Tongue (tissue), 1 donor: ENCODE measurements at regions not wholly inside any gene's neighbourhood (a gene's known extent, or its start where the extent isn't known, plus 50 kb on each side); places are given as distances from the start of the nearest gene placed in this dataset.
"Not testable (repeated sequence)": the region's sequence is repeated elsewhere in the genome, so short reads cannot be mapped to it uniquely, and the experiment has no call there.

Experiments used
- DNase-seq: peaks from one replicate; pipeline ENCODE4 v3.0.0-alpha.2; 2015

GRCh38 chr5:104061707-104062106 is 499.1 kb upstream of the NUDT12 start:
- DNase-seq = no peak

GRCh38 chr5:104053353-104053649 is 490.7 kb upstream of the NUDT12 start:
- DNase-seq = no peak

GRCh38 chr5:104052558-104053352 is 490.2 kb upstream of the NUDT12 start:
- peak; percentile 7 for DNase-seq

- no peak for DNase-seq
Measured at GRCh38 chr5:104050436-104050835, 487.8 kb upstream of the NUDT12 start.

GRCh38 chr5:104049752-104050151 is 487.2 kb upstream of the NUDT12 start:
- DNase-seq = no peak

- DNase-seq = no peak
Measured at GRCh38 chr5:104048231-104048630, 485.6 kb upstream of the NUDT12 start.

- DNase-seq = peak; percentile 46
Measured at GRCh38 chr5:104045987-104046386, 483.4 kb upstream of the NUDT12 start.

GRCh38 chr5:104039871-104040270 is 477.3 kb upstream of the NUDT12 start:
- DNase-seq = not testable (repeated sequence)

- not testable (repeated sequence) for DNase-seq
Measured at GRCh38 chr5:104037136-104037535, 474.5 kb upstream of the NUDT12 start.

GRCh38 chr5:104033186-104033585 is 470.6 kb upstream of the NUDT12 start:
- DNase-seq = not testable (repeated sequence)

- no peak for DNase-seq
Measured at GRCh38 chr5:104024538-104024937, 461.9 kb upstream of the NUDT12 start.

GRCh38 chr5:104023739-104024138 is 461.1 kb upstream of the NUDT12 start:
- DNase-seq = no peak

- DNase-seq = no peak
Measured at GRCh38 chr5:104019956-104020355, 457.4 kb upstream of the NUDT12 start.

GRCh38 chr5:104018299-104018698 is 455.7 kb upstream of the NUDT12 start:
- DNase-seq = no peak

GRCh38 chr5:104016646-104017045 is 454.1 kb upstream of the NUDT12 start:
- no peak for DNase-seq

GRCh38 chr5:104015765-104016164 is 453.2 kb upstream of the NUDT12 start:
- no peak for DNase-seq

- not testable (repeated sequence) for DNase-seq
Measured at GRCh38 chr5:104002783-104003182, 440.2 kb upstream of the NUDT12 start.

- no peak for DNase-seq
Measured at GRCh38 chr5:104001136-104001535, 438.5 kb upstream of the NUDT12 start.

GRCh38 chr5:103993031-103993430 is 430.4 kb upstream of the NUDT12 start:
- no peak for DNase-seq

- no peak for DNase-seq
Measured at GRCh38 chr5:103990064-103990463, 427.5 kb upstream of the NUDT12 start.

GRCh38 chr5:103981592-103981991 is 419.0 kb upstream of the NUDT12 start:
- DNase-seq = no peak

- DNase-seq = no peak
Measured at GRCh38 chr5:103973669-103974068, 411.1 kb upstream of the NUDT12 start.

GRCh38 chr5:103966295-103966694 is 403.7 kb upstream of the NUDT12 start:
- not testable (repeated sequence) for DNase-seq

- no peak for DNase-seq
Measured at GRCh38 chr5:103962023-103962422, 399.4 kb upstream of the NUDT12 start.
